ENCODE measurements at regions not wholly inside any gene's neighbourhood (a gene's known extent, or its start where the extent isn't known, plus 50 kb on each side); places are given as distances from the start of the nearest gene placed in this dataset.
"Not testable (repeated sequence)": the region's sequence is repeated elsewhere in the genome, so short reads cannot be mapped to it uniquely, and the experiment has no call there.

- no peak for DNase-seq (ENCODE audit: low read depth)
Measured at GRCh38 chr9:12230708-12231107, 462.5 kb upstream of the TYRP1 start.

- no peak for DNase-seq (ENCODE audit: low read depth)
Measured at GRCh38 chr9:12231832-12232231, 461.4 kb upstream of the TYRP1 start.

DNA sequence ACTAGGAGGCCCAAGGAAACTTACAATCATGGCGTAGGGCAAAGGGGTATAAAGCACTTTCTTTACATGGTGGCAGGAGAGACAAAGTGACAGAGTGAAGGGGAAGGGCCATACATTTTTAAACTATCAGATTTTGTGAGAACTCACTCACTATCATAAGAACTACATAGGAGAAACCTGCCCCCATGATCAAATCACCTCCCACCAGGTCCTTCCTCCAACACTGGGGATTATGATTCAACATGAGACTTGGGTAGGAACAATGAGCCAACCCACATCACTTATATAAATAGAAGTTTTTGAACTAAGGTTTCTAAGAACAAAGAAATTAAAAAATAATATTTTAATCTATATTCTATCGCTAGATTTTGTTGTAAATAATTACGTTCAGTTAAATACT, 460.3 kb upstream of the TYRP1 start:
- DNase-seq (ENCODE audit: low read depth) = no peak

GRCh38 chr9:12253941-12254340, 439.2 kb upstream of the TYRP1 start:
- DNase-seq (ENCODE audit: low read depth) = no peak

- no peak for DNase-seq (ENCODE audit: low read depth)
Measured at GRCh38 chr9:12266758-12267157, 426.4 kb upstream of the TYRP1 start.

DNA sequence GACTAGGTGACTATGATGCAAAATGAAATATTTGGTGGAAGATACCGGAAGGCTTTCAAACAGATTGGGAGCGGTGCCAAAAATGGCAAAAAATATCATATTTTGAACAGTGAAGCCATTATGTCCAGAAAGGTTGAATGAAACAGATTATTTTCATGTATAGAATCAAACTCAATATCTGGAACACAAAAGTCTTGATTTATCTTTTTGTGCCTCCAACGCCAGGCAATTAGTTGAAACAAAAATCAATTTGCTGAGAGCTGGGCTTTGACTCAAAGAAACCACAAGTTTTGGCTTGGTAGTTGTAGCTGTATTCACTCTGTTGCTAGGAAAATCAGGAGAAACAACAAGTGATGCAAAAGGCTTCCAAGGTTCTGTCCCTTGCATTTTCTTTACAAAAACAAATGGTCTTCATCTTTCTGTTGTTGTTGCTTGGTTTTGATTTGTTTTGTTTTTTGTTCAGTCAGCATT, 421.7 kb upstream of the TYRP1 start:
- DNase-seq (ENCODE audit: low read depth) = no peak

GRCh38 chr9:12272471-12273120, 420.6 kb upstream of the TYRP1 start:
- DNase-seq (ENCODE audit: low read depth) = no peak

GRCh38 chr9:12274577-12274976, 418.6 kb upstream of the TYRP1 start:
- no peak for DNase-seq (ENCODE audit: low read depth)

- no peak for DNase-seq (ENCODE audit: low read depth)
Measured at GRCh38 chr9:12276505-12276904, 416.7 kb upstream of the TYRP1 start.

GRCh38 chr9:12289711-12290110, 403.5 kb upstream of the TYRP1 start:
- DNase-seq (ENCODE audit: low read depth) = no peak

GRCh38 chr9:12290166-12290869, 402.9 kb upstream of the TYRP1 start:
- no peak for DNase-seq (ENCODE audit: low read depth)

DNA sequence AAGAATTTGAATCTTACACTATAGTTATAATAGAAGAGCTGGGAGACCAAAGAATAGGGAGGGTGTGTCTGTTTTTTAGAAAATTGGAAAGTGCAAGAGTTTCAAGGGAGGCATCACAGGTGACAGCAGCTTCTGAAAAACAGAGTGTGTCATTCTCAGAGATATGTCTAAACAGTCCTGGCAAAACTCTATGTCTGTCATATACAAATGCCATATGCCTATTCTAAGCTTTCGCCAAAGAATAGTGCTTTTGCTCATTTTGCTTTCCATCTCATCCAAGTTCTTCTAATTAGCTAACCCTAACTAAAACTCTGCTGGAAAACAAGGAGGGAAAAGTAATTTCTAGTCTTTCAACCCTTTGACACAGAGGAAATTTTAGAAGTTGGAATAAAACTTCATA, 388.0 kb upstream of the TYRP1 start:
- no peak for DNase-seq (ENCODE audit: low read depth)

- no peak for DNase-seq (ENCODE audit: low read depth)
Measured at GRCh38 chr9:12314589-12314988, 378.6 kb upstream of the TYRP1 start.

GRCh38 chr9:12318732-12319685, 374.2 kb upstream of the TYRP1 start:
- no peak for DNase-seq (ENCODE audit: low read depth)

GRCh38 chr9:12329623-12329985, 363.6 kb upstream of the TYRP1 start:
- no peak for DNase-seq (ENCODE audit: low read depth)

DNA sequence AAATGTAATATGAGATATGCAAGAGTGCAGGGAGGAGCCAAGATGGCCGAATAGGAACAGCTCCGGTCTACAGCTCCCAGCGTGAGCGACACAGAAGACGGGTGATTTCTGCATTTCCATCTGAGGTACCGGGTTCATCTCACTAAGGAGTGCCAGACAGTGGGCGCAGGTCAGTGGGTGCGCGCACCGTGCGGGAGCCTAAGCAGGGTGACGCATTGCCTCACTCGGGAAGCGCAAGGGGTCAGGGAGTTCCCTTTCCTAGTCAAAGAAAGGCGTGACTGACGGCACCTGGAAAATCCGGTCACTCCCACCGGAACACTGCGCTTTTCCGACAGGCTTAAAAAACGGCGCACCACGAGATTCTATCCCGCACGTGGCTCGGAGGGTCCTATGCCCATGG, 359.2 kb upstream of the TYRP1 start:
- DNase-seq (ENCODE audit: low read depth) = not testable (repeated sequence)

GRCh38 chr9:12350775-12351174, 342.4 kb upstream of the TYRP1 start:
- no peak for DNase-seq (ENCODE audit: low read depth)

DNA sequence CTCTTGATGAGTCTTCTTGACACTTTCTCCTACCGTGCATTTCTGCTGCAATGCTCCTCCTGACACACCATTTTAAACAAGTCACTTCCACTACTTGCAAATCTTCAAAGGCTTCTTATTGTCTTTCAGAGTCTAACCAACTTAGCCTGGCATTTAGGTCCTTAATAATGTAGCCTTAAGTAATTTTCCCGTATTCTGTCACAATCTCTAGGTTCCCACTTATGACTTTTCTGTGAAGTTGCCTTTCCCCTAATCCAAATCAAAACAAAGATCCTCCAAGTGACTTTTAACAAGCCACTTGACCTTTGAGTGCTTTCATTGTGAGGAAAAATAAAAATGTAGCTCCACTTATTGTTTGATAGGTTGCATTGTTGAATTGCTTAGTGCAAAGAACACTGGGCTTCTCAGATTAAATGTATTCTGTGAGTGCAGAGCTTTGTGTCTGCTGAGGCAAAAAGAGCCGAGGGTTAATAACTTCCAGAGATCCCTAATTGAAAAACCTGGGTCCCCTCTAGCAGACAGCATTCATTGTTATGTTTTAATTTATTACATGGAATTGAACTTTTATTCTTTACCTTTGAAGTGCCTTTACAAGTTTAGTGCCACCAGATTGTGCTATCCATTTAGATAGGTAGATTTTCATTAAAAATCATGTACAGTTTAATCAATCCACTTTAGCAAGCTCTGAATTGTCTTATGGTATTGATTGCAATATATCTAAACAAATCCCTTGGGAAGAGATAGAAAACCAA, 341.7 kb upstream of the TYRP1 start:
- no peak for DNase-seq (ENCODE audit: low read depth)

- DNase-seq (ENCODE audit: low read depth) = no peak
Measured at GRCh38 chr9:12352045-12352315, 341.2 kb upstream of the TYRP1 start.

DNA sequence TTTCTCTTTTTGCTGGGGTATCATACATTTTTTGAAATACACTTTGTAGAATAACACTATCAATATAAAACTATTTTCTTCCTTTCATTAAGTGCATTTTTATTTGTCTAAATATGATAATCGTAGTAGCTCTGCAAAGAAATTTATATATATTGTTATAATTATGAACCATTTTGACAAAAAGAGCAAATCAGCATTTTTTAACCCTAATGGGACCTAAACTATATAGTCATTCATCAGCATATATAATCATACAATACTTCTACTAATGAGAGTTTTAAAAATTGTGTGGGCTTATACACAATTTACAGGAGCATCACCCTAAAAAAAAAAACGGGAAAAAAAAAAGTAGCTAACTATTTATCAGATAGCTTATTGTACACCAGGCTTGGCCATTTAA, 329.7 kb upstream of the TYRP1 start:
- DNase-seq (ENCODE audit: low read depth) = no peak

DNA sequence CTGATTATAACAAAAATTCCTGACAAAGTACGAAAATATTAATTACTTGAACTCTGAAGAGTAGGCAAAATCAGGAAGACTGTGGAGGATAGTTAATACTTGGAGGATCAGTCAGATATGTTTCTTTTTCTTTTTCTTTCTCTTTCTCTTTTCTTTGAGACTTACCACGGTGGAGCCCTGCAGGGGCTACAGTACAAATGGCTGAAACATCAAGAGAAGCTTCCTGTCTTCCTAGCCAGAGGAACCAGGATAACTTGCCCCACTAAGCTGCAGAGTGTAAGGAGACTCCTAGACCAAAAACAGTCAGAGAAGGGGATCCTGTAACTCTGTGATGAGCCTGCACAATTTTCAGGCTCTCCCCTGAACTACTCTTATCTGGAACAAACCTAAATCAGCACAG, 324.6 kb upstream of the TYRP1 start:
- no peak for DNase-seq (ENCODE audit: low read depth)

Data from HT1080 (cell line).